ENCODE measurements at regions not wholly inside any gene's neighbourhood (a gene's known extent, or its start where the extent isn't known, plus 50 kb on each side); places are given as distances from the start of the nearest gene placed in this dataset.

DNA sequence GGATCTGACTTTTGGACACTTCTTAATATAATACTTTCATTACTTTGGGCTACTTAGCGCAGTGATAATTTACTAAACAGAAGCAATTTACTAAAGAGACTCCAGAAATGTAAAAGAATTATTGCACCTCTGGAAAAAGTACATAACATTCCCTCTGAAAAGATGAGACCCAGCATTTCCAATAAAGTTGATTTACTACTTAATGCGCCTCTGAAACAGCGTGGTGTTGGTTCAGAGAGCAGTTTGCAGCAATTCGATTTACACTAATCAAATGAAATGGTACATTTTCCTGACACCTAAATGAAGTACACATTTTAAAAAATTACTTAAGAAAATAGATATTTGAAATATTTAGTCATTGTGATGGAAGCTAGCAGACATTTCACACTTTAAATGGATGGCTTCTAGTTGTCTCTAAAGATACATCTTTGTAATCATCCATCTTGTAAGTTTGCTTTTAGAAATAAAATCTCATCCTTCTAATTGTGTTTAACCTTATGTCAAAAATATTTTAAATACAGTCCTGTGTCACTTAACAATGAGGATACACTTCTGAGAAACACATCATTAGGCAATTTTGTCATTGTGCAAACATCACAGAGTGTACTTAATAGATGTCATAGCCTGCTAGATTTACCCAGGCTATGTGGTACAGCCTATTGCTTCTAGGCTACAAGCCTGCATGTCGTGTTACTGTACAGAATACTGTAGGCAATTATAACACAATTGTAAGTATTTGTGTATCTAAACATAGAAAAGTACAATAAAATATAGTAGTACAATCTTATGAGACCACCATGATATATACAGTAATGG lies 284.6 kb upstream of the UBE2E3 start:
- TF ChIP-seq, protein P1, sequence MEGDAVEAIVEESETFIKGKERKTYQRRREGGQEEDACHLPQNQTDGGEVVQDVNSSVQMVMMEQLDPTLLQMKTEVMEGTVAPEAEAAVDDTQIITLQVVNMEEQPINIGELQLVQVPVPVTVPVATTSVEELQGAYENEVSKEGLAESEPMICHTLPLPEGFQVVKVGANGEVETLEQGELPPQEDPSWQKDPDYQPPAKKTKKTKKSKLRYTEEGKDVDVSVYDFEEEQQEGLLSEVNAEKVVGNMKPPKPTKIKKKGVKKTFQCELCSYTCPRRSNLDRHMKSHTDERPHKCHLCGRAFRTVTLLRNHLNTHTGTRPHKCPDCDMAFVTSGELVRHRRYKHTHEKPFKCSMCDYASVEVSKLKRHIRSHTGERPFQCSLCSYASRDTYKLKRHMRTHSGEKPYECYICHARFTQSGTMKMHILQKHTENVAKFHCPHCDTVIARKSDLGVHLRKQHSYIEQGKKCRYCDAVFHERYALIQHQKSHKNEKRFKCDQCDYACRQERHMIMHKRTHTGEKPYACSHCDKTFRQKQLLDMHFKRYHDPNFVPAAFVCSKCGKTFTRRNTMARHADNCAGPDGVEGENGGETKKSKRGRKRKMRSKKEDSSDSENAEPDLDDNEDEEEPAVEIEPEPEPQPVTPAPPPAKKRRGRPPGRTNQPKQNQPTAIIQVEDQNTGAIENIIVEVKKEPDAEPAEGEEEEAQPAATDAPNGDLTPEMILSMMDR (IDR thresholded peaks at IDR 0.05) = no peak
- TF ChIP-seq POLR2A (IDR thresholded peaks at IDR 0.05) = no peak
- TF ChIP-seq POLR2AphosphoS5 (IDR thresholded peaks at IDR 0.05) = no peak
